Hepatic stellate cell (primary cell): ENCODE measurements at regions not wholly inside any gene's neighbourhood (a gene's known extent, or its start where the extent isn't known, plus 50 kb on each side); places are given as distances from the start of the nearest gene placed in this dataset.
A peak's percentile ranks its signal among the peaks of the same experiment; 100 is the strongest.
"Not testable (repeated sequence)": the region's sequence is repeated elsewhere in the genome, so short reads cannot be mapped to it uniquely, and the experiment has no call there.

ENCODE experiments used
- DNase-seq: peaks from one replicate; pipeline ENCODE4 v3.0.0; 2011; ENCODE audit warnings: low spot score

DNA sequence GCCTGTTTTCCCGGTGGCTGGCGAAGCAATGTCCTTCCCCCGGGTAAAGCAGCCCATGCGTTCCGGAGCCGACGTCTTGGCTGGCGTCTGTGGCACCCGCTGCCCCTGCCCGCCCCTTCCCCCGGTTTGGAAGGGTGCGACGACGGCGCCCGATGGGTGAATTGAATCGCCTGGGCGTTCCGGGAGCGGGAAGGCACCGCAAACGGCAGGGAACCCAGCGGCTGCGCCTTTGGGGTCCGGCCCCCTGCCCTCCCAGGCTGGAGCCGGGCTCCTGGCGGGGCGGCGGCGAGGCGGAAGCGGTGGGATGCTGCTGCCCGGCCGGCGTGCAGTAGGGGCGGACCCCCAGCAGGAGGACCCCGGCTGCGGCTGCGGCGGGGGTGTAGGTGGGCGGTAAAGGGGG is 123.6 kb upstream of the RHOU start:
- DNase-seq, result not testable (repeated sequence)

DNA sequence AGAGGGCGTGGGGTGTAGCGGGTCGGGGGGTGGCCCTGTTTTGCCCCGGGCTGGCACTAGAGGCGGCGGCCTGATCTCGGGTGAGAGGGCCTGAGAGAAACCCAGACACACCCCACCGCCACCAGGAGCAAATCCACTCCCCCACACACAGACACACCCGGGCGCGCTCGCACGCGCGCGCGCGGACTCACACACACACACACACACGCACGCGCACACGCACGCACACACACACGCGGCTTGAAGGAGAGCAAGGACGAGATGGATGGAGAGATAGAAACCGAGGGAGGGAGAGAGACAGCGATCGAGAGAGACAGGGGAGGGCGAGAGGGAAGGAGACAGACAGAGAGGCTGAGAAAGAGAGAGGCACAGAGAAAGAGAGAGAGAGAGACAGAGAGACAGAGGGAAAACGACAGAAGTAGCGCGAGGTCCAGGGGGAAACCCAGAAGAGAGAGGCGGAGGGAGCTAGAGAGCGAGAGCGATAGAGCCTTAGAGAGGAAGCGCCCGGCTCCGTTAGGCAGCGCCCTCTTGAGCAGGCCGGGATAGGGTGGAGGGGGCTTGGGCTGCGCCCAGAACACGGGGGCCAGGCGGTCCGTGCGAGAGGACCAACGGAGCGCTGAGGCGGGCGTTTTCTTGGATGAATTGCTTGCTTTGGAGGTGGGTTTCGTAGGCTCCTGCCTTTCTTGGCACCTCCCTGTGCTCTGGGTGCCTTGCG is 113.1 kb upstream of the RHOU start:
- DNase-seq, result not testable (repeated sequence)

- not testable (repeated sequence) for DNase-seq
Measured at GRCh38 chr1:228626481-228626880, 108.8 kb upstream of the RHOU start.

DNA sequence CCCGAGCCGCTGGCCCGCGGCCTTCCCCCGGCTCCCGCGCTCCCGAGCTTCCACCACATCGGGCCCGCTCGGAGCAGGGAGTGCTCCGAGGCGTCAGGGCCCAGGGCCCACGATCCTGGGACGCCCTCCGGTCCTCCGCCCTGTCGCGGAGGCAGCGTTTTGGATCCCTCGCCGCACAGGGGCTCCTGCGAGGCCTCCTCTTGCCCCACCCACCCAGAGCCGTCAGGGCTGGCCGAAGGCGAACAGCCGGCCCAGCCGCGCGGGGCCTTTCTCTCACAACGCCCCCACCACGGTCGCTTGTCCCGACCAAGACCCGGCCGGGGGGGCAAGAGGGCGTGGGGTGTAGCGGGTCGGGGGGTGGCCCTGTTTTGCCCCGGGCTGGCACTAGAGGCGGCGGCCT is 102.4 kb upstream of the RHOU start:
- not testable (repeated sequence) for DNase-seq

DNA sequence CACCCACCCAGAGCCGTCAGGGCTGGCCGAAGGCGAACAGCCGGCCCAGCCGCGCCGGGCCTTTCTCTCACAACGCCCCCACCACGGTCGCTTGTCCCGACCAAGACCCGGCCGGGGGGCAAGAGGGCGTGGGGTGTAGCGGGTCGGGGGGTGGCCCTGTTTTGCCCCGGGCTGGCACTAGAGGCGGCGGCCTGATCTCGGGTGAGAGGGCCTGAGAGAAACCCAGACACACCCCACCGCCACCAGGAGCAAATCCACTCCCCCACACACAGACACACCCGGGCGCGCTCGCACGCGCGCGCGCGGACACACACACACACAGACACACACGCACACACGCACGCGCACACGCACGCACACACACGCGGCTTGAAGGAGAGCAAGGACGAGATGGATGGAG is 100.0 kb upstream of the RHOU start:
- DNase-seq, result not testable (repeated sequence)

DNA sequence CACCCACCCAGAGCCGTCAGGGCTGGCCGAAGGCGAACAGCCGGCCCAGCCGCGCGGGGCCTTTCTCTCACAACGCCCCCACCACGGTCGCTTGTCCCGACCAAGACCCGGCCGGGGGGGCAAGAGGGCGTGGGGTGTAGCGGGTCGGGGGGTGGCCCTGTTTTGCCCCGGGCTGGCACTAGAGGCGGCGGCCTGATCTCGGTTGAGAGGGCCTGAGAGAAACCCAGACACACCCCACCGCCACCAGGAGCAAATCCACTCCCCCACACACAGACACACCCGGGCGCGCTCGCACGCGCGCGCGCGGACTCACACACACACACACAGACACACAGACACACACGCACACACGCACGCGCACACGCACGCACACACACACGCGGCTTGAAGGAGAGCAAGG is 97.8 kb upstream of the RHOU start:
- DNase-seq, result not testable (repeated sequence)

- peak; percentile 26 for DNase-seq
Measured at GRCh38 chr1:228646717-228647522, 88.4 kb upstream of the RHOU start.

DNA sequence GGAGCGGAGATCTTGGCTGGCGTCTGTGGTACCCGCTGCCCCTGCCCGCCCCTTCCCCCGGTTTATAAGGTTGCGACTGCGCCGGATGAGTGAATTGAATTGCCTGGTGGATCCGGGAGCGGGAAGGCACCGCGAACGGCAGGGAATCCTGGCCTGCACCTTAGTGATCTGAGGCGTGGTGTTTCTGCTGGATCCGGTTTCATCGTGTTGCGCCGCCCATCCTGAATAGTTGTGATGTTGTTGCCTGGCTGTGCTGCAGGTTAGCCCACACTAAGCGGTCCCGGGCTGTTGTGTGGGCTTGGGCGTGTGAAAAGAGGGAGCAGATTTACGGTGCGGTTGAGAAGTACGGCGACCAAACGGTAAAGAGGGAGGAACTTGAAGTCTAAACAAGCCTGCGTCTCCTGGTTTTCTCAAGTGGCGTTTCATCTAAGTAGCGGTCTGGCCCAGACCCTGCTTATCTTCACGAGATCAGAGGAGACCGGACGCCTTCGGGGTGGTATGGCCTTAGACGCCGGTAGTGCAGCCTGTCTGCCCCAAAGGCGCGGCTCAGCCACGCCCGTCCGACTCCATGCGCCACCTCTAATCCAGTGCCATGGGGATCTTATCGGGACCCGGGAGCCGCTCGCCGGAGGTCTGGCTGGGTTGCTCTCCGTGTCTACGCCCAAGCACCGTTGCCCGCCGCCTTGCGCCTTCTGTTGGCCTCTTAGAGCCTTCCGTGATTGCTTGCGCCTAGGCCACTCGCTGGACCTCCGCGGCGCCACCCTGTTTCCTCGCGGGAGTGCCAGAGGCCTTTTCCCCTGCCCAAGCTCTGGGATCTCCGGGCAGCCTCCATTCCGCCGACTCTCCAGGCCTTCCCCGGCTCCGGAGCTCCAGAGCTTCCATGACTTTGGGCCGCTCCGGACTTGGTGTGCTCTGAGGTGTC is 87.5 kb upstream of the RHOU start:
- DNase-seq, result peak; percentile 12

GRCh38 chr1:228648647-228649383 is 86.5 kb upstream of the RHOU start:
- DNase-seq, result no peak

DNA sequence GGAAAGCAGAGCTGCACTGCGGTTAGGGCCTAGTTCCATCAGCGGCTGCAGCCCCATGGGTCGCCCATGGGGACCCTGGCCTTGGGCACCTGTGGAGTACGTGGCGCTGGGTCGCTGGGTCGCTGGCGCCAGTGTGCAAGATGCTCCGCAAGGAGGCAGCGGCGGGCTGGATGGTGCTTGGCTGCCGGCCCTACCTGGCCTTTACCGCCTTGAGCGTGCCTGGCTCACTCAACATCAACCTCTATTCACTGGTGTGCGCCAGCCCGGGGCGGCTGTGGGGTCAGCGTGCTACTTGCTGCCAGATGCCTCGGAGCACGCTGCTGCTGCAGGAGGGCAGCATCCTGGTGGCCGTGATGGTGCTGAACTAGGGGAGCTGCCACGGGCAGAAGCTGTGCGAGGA is 85.1 kb upstream of the RHOU start:
- DNase-seq, result no peak

- no peak for DNase-seq
Measured at GRCh38 chr1:228650946-228651345, 84.3 kb upstream of the RHOU start.

- no peak for DNase-seq
Measured at GRCh38 chr1:228652116-228652515, 83.2 kb upstream of the RHOU start.

DNA sequence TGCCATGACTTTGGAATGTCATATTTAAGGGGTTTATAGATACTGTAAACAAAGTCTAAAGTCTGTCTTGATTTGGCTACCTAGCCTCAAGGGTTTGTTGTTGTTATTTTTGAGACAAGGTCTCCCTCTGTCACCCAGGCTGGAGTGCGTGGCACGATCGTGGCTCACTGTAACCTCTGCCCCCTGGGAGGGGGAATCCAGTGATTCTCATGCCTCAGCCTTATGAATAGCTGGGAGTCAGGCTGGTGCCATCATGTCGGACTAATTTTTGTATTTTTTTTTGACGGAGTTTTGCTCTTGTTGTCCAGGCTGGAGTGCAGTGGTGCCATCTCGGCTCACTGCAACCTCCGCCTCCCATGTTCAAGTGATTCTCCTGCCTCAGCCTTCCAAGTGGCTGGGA is 82.2 kb upstream of the RHOU start:
- DNase-seq, result not testable (repeated sequence)

DNA sequence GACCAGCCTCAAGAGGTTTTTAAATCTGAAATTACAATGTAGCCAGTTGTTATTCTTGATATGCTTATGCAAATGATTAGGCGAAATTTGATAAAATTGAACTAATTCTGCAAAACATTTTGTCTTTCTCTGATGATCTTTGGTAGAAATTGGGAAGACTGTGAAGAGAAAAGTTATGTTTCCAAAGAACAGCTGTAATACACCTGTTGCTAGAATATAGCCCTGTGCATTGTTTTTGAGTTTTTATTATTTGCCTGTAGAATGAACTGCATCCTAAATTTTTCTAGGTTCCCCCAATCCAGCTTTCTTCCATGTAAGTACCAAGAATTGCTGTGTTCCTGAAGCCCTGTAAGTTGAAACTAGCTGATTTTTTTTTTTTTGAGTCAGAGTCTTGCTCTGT is 81.5 kb upstream of the RHOU start:
- no peak for DNase-seq

DNA sequence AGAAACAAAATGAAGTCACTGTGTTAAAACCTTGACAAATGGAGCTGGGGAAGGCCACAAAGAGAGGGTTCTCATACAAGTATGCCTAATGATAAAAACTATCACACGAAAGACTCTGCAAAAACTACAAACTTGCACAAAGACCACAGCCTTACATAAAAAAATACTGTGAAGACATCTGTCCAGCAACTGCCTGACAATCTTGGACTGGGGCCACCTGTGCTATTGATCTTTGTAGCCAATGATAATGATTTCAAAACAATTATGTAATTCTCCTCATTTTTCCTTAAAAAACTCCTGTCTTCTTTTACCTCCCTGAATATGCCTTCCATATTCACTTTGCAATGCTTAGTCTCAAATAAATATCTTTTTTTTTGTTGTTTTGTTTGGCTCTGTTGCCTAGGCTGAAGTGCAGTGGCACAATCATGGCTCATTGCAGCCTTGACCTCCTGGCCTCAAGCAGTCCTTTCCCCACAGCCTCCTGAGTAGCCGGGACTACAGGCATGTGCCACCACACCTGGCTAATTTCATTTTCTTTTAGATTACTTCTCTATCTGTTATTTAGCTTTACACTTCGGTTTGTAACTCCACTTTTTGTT is 79.4 kb upstream of the RHOU start:
- DNase-seq, result no peak

- DNase-seq, result not testable (repeated sequence)
Measured at GRCh38 chr1:228662007-228662689, 73.1 kb upstream of the RHOU start.

- peak; percentile 59 for DNase-seq
Measured at GRCh38 chr1:228664399-228664914, 70.8 kb upstream of the RHOU start.

DNA sequence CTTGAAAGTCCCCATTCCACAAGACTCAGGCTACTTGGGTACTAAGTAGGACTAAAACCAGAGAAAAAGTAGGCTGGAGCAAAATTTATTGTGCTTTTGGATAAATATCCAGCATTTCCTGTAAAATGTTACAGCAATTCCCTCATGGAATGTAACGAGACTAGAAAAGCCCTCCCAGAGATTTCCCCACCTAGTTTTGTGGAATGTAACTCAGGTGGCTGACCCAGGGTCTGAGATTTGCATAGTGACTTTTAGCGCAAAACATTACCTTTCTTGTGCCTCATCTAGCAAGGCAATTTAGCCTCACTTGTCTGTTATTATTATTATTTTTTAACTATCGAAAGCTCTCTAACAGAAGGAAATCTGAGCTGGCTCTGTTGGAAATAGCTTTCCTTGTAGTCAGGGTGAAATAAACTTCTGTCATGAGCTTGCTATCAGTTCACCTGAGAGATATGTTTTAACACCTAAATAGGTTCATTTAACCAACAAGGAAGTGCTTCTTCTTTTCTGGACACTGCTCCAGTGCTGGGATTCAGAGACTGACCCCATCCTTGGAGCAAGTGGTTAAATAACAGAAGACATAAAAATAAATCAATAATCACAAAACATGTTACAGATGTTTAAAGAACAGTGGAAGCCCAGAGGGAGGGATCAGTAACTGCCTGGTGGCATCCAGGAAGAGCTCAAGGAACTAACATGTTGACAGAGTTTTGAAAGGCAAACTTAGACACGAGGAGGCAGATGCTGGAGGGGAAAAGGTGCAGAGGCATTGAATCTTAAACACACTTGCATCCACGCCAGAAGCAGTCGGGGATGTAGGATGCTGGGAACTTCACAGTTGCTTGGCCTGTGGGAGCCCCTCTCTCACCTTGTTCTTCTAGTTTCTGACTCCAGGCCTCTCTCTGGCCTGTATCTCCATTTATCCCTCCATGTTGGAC is 68.3 kb upstream of the RHOU start:
- DNase-seq, result no peak

DNA sequence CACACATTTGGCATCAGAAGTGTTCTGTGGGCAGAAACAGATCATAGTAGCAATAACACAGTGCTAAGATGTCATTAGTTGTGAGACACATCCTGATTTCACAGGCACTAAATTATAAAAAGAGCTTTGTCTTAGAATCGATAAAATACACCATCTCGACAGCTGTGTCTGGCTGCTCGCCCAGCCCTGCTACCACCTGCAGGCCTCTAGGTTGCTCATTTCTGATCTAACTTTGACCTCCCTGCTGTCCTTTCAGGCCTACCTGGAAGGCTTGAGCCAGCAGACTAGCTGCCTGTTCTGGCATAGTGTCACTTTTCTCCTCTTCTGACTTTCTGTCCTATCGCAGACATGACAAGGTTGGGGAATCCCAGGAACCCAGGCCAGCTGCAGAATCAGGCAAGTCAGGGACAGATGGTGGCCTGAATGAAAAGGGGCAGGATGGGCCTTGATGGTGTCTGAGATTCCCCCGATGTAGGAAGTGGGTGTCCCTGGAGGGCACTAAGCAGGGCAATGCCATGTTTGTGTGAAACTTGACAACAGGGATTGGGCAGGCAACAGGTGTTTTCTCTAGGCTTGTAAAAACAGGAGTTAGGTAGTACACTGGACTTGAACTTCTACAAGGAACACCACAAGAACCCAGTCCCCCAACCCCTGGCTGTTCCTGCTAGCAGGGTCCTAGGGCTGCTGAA is 66.6 kb upstream of the RHOU start:
- no peak for DNase-seq
